GM12878 (cell line): ENCODE measurements at regions not wholly inside any gene's neighbourhood (a gene's known extent, or its start where the extent isn't known, plus 50 kb on each side); places are given as distances from the start of the nearest gene placed in this dataset.

Source experiments
- ATAC-seq: fragments of 200-7000 bp; cut with Tn5 transposase; 3 replicates; pipeline ENCODE4 v1.9.1; 2020; ENCODE audit warnings: mild to moderate bottlenecking, moderate library complexity
- BruUV-seq: library from RNA; stranded (reverse); fragments of 400-500 nt; replicated peaks from 2 replicates; lab custom pipeline; 2021; lab: Mats Ljungman, UMichigan
- CTCF ChIA-PET: fragments of 300-600 bp; sonication (Branson Sonifier 250); formaldehyde crosslinking; extraction: SDS; loops from one replicate; lab custom pipeline; 2021; ENCODE audit warnings: inconsistent platforms; lab: Yijun Ruan, JAX
- POLR2A ChIA-PET: fragments of 350-600 bp; formaldehyde crosslinking; extraction: SDS; loops from one replicate; lab custom pipeline; 2021; ENCODE audit warnings: inconsistent platforms; lab: Charles Lee
- RAD21 ChIA-PET: fragments of 300-600 bp; sonication (Branson Sonifier 250); formaldehyde crosslinking; loops from one replicate; lab custom pipeline; 2023; ENCODE audit warnings: antibody characterized with exemption; ENCODE audit not compliant: unreplicated experiment; lab: Charles Lee
- SMC1A ChIA-PET: fragments of 300-600 bp; sonication (Branson Sonifier 250); formaldehyde crosslinking; loops from one replicate; lab custom pipeline; 2023; ENCODE audit not compliant: unreplicated experiment, uncharacterized antibody; lab: Charles Lee
- DNase-seq: peaks from one replicate; pipeline ENCODE4 v3.0.0-alpha.2; 2011; ENCODE audit warnings: low read depth, low spot score
- FAIRE-seq: peaks from 3 replicates; lab custom pipeline; 2011; peaks lifted over from hg19 to GRCh38; lab: Jason Lieb, UNC
- H2AFZ ChIP-seq: 2 replicates; pipeline ENCODE4 v1.6.0; 2011; ENCODE audit warnings: low read depth, low read length, control low read depth; ENCODE audit not compliant: control insufficient read depth
- H3K27ac ChIP-seq: 2 replicates; pipeline ENCODE4 v1.5.1; 2011; ENCODE audit warnings: control low read depth; ENCODE audit not compliant: control insufficient read depth, insufficient read depth
- H3K27me3 ChIP-seq, 2 experiments: replicated peaks in 1 of 2; 2 replicates each; pipeline versions ENCODE4 v1.6.0 to v1.6.1; 2011; ENCODE audit warnings: low read length in 1 of 2; ENCODE audit not compliant: control insufficient read depth in 2 of 2, insufficient read depth in 2 of 2
- H3K36me3 ChIP-seq, 2 experiments: 2 replicates each; pipeline ENCODE4 v1.5.1; 2011; ENCODE audit warnings: low read length in 1 of 2; ENCODE audit not compliant: control insufficient read depth in 2 of 2, insufficient read depth in 2 of 2
- H3K4me1 ChIP-seq: 2 replicates; pipeline ENCODE4 v1.6.1; 2011; ENCODE audit warnings: mild to moderate bottlenecking, low read length, moderate library complexity, mixed read lengths; ENCODE audit not compliant: control insufficient read depth, insufficient read depth
- H3K4me2 ChIP-seq: 2 replicates; pipeline ENCODE4 v1.6.0; 2011; ENCODE audit warnings: control low read depth; ENCODE audit not compliant: control insufficient read depth, insufficient read depth
- H3K4me3 ChIP-seq: fragments of 200-600 bp; sonication (generic); 2 replicates; pipeline ENCODE4 v1.5.1; 2016
- H3K79me2 ChIP-seq: 2 replicates; pipeline ENCODE4 v1.6.0; 2011; ENCODE audit warnings: low read length; ENCODE audit not compliant: control insufficient read depth, insufficient read depth
- H3K9ac ChIP-seq: 2 replicates; pipeline ENCODE4 v1.8.0; 2011; ENCODE audit warnings: low read length, control low read depth, mixed read lengths; ENCODE audit not compliant: control insufficient read depth, insufficient read depth
- H3K9me3 ChIP-seq: replicated peaks from 3 replicates; pipeline ENCODE4 v1.5.1; 2011; ENCODE audit warnings: mild to moderate bottlenecking, low read length; ENCODE audit not compliant: control insufficient read depth, insufficient read depth
- H4K20me1 ChIP-seq: 2 replicates; pipeline ENCODE4 v1.6.0; 2011; ENCODE audit not compliant: control insufficient read depth, insufficient read depth
- BCL11A ChIP-seq: IDR thresholded peaks from 2 replicates; pipeline ENCODE4 v1.6.1; 2011; ENCODE audit warnings: low read depth, low read length
- DPF2 ChIP-seq: fragments of 450-650 bp; IDR thresholded peaks from 2 replicates; pipeline ENCODE4 v1.6.1; 2017; ENCODE audit warnings: mild to moderate bottlenecking
- IKZF1 ChIP-seq: fragments of 450-650 bp; conservative IDR thresholded peaks from 2 replicates; pipeline ENCODE4 v1.6.1; 2017; ENCODE audit warnings: antibody characterized with exemption, mild to moderate bottlenecking
- KAT2A ChIP-seq: conservative IDR thresholded peaks from 2 replicates; pipeline ENCODE4 v1.6.1; 2011; ENCODE audit warnings: low read depth, low read length; ENCODE audit not compliant: control insufficient read depth
- MYB ChIP-seq: fragments of 150-350 bp; IDR thresholded peaks from 2 replicates; pipeline ENCODE4 v1.6.1; 2014; ENCODE audit warnings: mild to moderate bottlenecking, low read depth, low read length, borderline replicate concordance
- POLR2AphosphoS5 ChIP-seq: IDR thresholded peaks from 2 replicates; pipeline ENCODE4 v1.6.1; 2011; ENCODE audit warnings: mild to moderate bottlenecking, low read length, inconsistent platforms
- RUNX3 ChIP-seq: IDR thresholded peaks from 2 replicates; pipeline ENCODE4 v1.6.1; 2012; ENCODE audit warnings: low read length, inconsistent platforms
- WGBS: methylation state at CpG from one replicate; pipeline ENCODE4 v1.1.6; 2016; ENCODE audit warnings: low lambda C conversion rate; ENCODE audit not compliant: insufficient replicate concordance, insufficient coverage; ENCODE audit errors: missing lambda C conversion rate; 5-methylcytosine and 5-hydroxymethylcytosine counted together
- in situ Hi-C: fragments of 300-500 bp; cut with MboI; formaldehyde crosslinking; loops from 9 replicates; pipeline ENCODE4 v1.14.3; 2018; ENCODE audit warnings: mixed read lengths
- intact Hi-C: fragments of 100-400 bp; cut with micrococcal nuclease; formaldehyde crosslinking; loops from one replicate; pipeline ENCODE4 v1.14.2; 2022; ENCODE audit not compliant: unreplicated experiment
- TF ChIP-seq, protein P1 (sequence below): IDR thresholded peaks from 2 replicates; pipeline ENCODE4 v1.6.1; 2012; ENCODE audit warnings: low read length, inconsistent platforms
- TF ChIP-seq, protein P2 (sequence below): fragments of 450-650 bp; IDR thresholded peaks from 2 replicates; pipeline ENCODE4 v1.6.1; 2016; ENCODE audit warnings: mild to moderate bottlenecking

DNA sequence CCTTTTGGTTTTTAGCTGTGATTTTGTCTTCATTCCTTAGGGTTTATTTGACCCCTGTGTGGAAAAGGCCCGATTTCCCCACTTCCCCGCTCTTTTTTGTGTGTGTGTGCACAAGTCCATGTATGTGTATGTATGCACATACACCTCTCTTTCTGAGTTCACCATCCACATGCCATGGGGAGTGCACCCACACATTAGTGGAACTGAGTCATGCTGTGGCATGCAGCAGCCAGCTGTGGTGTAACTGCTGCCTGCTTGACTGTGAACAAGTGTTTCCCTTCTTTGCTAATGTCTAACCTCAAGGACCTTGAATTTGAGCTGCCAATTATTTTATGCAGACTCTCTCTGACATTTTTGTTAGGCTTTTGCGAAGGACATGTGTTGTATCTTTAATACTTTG is 434.9 kb upstream of the TPM1 start:
- no peak overlapping the region for H3K27ac ChIP-seq
- H3K36me3 ChIP-seq = no peaks in the 10 kb centered on the region
- DNase-seq = no peak
- ChIA-PET POLR2A (no interaction called here), CTCF (no interaction called here), SMC1A (interaction anchor here (0.9 kb wide), 1 partner anchor 11 kb away, joined by 3 read pairs; no protein-coding TSS in a partner anchor), RAD21 (no interaction called here)
- H3K4me1 ChIP-seq = no peaks in the 10 kb centered on the region
- H4K20me1 ChIP-seq = no peaks in the 10 kb centered on the region
- no TSS peak for BruUV-seq
- no peak for FAIRE-seq
- H2AFZ ChIP-seq = no peak overlapping the region
- no peaks in the 10 kb centered on the region for H3K79me2 ChIP-seq
- no peak for ATAC-seq
- intact Hi-C loops = no loop called here
- in situ Hi-C loops = no loop called here
- no peaks in the 10 kb centered on the region for H3K9me3 ChIP-seq
- no peak overlapping the region for H3K4me2 ChIP-seq
- 30% methylated on average over 3 of the region's 3 CpGs for WGBS
- H3K9ac ChIP-seq = no peak overlapping the region
- TF ChIP-seq IKZF1 (no peak), BCL11A (no peak)
- TF ChIP-seq, all 136 proteins: peak for 0
- Histone ChIP-seq H3K27me3 (peaks cover 0 to 4% of the 10 kb centered on the region in 2 experiments), H3K4me3 (no peak overlapping the region)

DNA sequence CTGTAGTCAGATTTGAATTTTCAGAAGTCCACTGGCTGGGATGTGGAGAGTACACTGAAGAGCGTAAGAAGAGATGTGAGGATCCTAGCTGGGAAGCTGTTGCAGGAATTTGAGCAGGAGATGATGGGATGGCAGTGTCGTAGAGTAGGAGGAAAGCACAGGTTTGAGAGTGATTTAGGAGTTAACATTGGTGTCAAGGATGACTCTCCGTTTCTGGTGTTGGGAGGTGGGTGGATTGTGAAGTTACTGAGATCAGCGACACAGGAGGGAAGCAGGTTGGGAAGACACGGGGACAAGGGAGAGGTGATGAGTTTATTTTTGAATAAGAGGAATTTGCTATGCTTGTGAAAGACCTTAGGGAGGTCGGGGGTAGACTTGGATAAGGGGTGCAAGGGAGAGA is 434.2 kb upstream of the TPM1 start:
- TF ChIP-seq RUNX3 = no peak
- no peak for TF ChIP-seq DPF2
- TF ChIP-seq KAT2A = no peak
- no peak for TF ChIP-seq MYB
- TF ChIP-seq, protein P1, sequence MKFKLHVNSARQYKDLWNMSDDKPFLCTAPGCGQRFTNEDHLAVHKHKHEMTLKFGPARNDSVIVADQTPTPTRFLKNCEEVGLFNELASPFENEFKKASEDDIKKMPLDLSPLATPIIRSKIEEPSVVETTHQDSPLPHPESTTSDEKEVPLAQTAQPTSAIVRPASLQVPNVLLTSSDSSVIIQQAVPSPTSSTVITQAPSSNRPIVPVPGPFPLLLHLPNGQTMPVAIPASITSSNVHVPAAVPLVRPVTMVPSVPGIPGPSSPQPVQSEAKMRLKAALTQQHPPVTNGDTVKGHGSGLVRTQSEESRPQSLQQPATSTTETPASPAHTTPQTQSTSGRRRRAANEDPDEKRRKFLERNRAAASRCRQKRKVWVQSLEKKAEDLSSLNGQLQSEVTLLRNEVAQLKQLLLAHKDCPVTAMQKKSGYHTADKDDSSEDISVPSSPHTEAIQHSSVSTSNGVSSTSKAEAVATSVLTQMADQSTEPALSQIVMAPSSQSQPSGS = no peak
- TF ChIP-seq, protein P2, sequence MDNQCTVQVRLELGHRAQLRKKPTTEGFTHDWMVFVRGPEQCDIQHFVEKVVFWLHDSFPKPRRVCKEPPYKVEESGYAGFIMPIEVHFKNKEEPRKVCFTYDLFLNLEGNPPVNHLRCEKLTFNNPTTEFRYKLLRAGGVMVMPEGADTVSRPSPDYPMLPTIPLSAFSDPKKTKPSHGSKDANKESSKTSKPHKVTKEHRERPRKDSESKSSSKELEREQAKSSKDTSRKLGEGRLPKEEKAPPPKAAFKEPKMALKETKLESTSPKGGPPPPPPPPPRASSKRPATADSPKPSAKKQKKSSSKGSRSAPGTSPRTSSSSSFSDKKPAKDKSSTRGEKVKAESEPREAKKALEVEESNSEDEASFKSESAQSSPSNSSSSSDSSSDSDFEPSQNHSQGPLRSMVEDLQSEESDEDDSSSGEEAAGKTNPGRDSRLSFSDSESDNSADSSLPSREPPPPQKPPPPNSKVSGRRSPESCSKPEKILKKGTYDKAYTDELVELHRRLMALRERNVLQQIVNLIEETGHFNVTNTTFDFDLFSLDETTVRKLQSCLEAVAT = no peak
- TF ChIP-seq POLR2AphosphoS5 = no peak
- WGBS = 19% methylated on average over 6 of the region's 6 CpGs
- BruUV-seq = no TSS peak
- Histone ChIP-seq H3K9me3 (no peaks in the 10 kb centered on the region), H3K36me3 (no peaks in the 10 kb centered on the region), H2AFZ (no peak overlapping the region), H3K9ac (no peak overlapping the region), H3K4me1 (no peaks in the 10 kb centered on the region), H3K4me3 (no peak overlapping the region), H3K27ac (no peak overlapping the region), H3K4me2 (no peak overlapping the region), H3K27me3 (peaks cover 0 to 4% of the 10 kb centered on the region in 2 experiments), H3K79me2 (no peaks in the 10 kb centered on the region), H4K20me1 (no peaks in the 10 kb centered on the region)
- FAIRE-seq (no peak), DNase-seq (no peak), ATAC-seq (no peak)
- intact Hi-C loops (no loop called here), in situ Hi-C loops (no loop called here)
- ChIA-PET RAD21 (no interaction called here), CTCF (no interaction called here), SMC1A (no interaction called here), POLR2A (no interaction called here)
